ENCODE measurements at regions not wholly inside any gene's neighbourhood (a gene's known extent, or its start where the extent isn't known, plus 50 kb on each side); places are given as distances from the start of the nearest gene placed in this dataset.

- no peak for TF ChIP-seq CTCF (IDR thresholded peaks at IDR 0.05; ENCODE audit: low read depth, low read length, missing input control)
- no peak for TF ChIP-seq JUND (IDR thresholded peaks at IDR 0.05)
- no peak for TF ChIP-seq ATF3 (IDR thresholded peaks at IDR 0.05)
- no peak for TF ChIP-seq REST (IDR thresholded peaks at IDR 0.05)
- no peak for TF ChIP-seq YY1 (IDR thresholded peaks at IDR 0.05)
- no peak for TF ChIP-seq FOXA1 (IDR thresholded peaks at IDR 0.05)
- no peak for TF ChIP-seq GABPA (IDR thresholded peaks at IDR 0.05 in 1 of 2, conservative IDR thresholded peaks at IDR 0.05 in 1 of 2)
- no peak for TF ChIP-seq RXRA (IDR thresholded peaks at IDR 0.05)
- no peak for TF ChIP-seq RAD21 (IDR thresholded peaks at IDR 0.05)
- TF ChIP-seq TAF1 (conservative IDR thresholded peaks at IDR 0.05): no peak
Measured at GRCh38 chr10:8180360-8181109, 126.0 kb downstream of the GATA3 start.
